ENCODE measurements at regions not wholly inside any gene's neighbourhood (a gene's known extent, or its start where the extent isn't known, plus 50 kb on each side); places are given as distances from the start of the nearest gene placed in this dataset.

DNA sequence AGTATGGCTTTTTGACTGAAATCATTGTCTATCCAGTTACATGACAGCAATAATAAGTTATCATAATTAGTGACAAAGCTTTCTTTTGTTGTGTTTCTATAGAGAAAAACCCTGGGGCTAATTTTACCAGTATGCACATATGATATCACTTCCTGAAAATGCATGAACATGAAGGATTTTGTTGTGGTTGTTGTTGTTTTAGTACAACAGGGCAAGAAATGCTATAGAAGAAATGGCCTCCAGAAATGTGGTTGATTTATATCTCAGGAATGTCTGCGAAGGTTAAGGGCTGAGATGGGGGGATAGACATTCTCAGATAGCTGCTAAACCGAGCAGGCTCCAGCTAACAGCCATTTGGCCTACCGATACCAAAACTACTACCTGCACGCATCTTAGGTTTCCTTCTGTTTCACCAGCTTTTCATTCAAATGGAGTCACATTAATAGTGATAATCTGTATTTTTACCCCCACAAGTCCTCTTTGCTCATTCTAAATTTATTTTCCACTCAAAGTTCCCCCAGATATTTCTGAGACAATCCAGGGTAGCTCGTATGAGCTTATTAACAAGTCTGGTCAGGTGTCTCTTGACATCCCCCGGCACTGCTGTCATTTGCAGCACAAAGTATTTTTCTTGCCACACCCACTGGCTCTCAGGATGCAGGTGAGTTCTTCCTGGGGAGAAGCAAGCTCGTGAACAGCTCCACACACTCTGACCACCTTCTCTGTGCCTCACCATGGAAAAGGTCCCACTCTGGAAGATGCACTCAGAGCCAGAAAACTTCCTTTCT, 232.4 kb upstream of the GAS1 start:
- Histone ChIP-seq H3K36me3 (ENCODE audit: control insufficient read depth, insufficient read depth, low read length) (no peaks in the 10 kb centered on the region), H3K27ac (no peak overlapping the region), H3K27me3 (ENCODE audit: control insufficient read depth, insufficient read depth, low read length) (no peaks in the 10 kb centered on the region), H3K9ac (no peak overlapping the region), H3K4me1 (no peaks in the 10 kb centered on the region), H3K4me3 (ENCODE audit: low read depth, low read length) (no peak overlapping the region), H3K9me3 (ENCODE audit: control insufficient read depth, low read length) (no peaks in the 10 kb centered on the region), H2AFZ (no peak overlapping the region), H3K4me2 (ENCODE audit: low read length) (no peak overlapping the region), H3K79me2 (no peaks in the 10 kb centered on the region)
- TF ChIP-seq, protein P1, sequence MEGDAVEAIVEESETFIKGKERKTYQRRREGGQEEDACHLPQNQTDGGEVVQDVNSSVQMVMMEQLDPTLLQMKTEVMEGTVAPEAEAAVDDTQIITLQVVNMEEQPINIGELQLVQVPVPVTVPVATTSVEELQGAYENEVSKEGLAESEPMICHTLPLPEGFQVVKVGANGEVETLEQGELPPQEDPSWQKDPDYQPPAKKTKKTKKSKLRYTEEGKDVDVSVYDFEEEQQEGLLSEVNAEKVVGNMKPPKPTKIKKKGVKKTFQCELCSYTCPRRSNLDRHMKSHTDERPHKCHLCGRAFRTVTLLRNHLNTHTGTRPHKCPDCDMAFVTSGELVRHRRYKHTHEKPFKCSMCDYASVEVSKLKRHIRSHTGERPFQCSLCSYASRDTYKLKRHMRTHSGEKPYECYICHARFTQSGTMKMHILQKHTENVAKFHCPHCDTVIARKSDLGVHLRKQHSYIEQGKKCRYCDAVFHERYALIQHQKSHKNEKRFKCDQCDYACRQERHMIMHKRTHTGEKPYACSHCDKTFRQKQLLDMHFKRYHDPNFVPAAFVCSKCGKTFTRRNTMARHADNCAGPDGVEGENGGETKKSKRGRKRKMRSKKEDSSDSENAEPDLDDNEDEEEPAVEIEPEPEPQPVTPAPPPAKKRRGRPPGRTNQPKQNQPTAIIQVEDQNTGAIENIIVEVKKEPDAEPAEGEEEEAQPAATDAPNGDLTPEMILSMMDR (IDR thresholded peaks at IDR 0.05): no peak

DNA sequence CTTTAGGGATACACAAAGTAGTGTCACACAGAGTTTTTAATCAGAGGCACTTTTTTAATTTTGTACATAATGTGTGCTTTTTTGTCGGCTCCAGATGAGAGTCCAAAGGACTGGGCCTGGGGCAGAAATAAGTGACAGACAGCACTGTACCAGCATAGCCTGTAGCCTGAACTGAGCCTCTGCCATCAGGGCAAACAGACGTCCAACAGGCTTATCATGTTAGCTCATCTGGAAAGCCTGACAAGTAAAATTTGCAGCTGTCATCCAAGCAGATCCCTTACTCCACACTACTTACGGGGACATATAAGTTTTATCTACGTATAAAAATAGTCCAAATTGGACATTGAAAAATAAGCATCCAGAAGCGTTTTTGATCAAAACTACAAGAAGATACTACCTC, 233.1 kb upstream of the GAS1 start:
- H3K4me2 ChIP-seq (ENCODE audit: low read length): no peak overlapping the region
- H3K4me1 ChIP-seq: no peaks in the 10 kb centered on the region
- H3K9ac ChIP-seq: no peak overlapping the region
- H3K27me3 ChIP-seq (ENCODE audit: control insufficient read depth, insufficient read depth, low read length): no peaks in the 10 kb centered on the region
- H2AFZ ChIP-seq: no peak overlapping the region
- no peak overlapping the region for H3K27ac ChIP-seq
- H3K79me2 ChIP-seq: no peaks in the 10 kb centered on the region
- no peaks in the 10 kb centered on the region for H3K36me3 ChIP-seq (ENCODE audit: control insufficient read depth, insufficient read depth, low read length)
- H3K9me3 ChIP-seq (ENCODE audit: control insufficient read depth, low read length): no peaks in the 10 kb centered on the region
- no peak overlapping the region for H3K4me3 ChIP-seq (ENCODE audit: low read depth, low read length)
- TF ChIP-seq, protein P1 (IDR thresholded peaks at IDR 0.05): no peak

DNA sequence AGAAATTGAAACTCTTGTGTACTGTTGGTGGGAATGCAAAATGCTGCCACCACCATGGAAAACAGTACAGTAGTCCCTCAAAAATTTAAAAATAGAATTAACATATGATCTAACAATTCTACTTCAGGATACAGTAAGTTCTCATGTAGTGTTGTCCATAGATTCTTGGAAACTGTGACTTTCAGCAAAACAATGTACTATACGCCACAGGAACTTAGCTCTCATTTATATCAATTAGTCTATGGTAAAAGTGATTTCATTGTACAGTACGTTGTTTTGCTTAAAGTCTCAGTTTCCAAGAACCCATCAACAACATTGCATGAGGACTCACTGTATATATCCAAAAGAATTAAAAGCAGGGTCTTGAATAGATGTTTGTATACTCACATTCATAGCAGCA, 233.5 kb upstream of the GAS1 start:
- H3K4me3 ChIP-seq (ENCODE audit: low read depth, low read length): no peak overlapping the region
- no peak overlapping the region for H3K4me2 ChIP-seq (ENCODE audit: low read length)
- TF ChIP-seq, protein P1 (IDR thresholded peaks at IDR 0.05): no peak
- no peak overlapping the region for H3K27ac ChIP-seq
- no peaks in the 10 kb centered on the region for H3K4me1 ChIP-seq
- no peaks in the 10 kb centered on the region for H3K36me3 ChIP-seq (ENCODE audit: control insufficient read depth, insufficient read depth, low read length)
- no peaks in the 10 kb centered on the region for H3K9me3 ChIP-seq (ENCODE audit: control insufficient read depth, low read length)
- no peak overlapping the region for H3K9ac ChIP-seq
- H3K79me2 ChIP-seq: no peaks in the 10 kb centered on the region
- no peak overlapping the region for H2AFZ ChIP-seq
- no peaks in the 10 kb centered on the region for H3K27me3 ChIP-seq (ENCODE audit: control insufficient read depth, insufficient read depth, low read length)

DNA sequence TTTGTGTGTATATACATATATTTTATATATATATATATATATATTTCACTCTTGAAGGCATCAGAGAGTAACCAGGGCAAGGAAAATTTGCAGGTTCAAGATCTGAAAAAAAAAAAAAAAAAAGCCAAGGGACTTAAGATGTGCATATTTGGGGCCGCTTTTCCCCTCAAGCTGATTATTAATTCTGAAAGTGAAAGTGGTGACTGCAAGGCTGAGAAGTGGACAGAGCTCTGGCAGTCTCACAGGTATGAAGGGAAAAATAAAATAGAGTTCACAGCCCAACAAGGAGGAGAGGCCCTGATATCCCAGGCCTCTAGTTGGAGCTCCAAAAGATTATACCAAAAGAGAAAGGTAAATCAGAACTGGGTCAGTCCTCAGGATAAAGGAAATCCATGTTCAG, 234.4 kb upstream of the GAS1 start:
- no peaks in the 10 kb centered on the region for H3K79me2 ChIP-seq
- H3K9me3 ChIP-seq (ENCODE audit: control insufficient read depth, low read length): no peaks in the 10 kb centered on the region
- H3K27ac ChIP-seq: no peak overlapping the region
- H2AFZ ChIP-seq: no peak overlapping the region
- H3K9ac ChIP-seq: no peak overlapping the region
- TF ChIP-seq, protein P1 (IDR thresholded peaks at IDR 0.05): no peak
- no peaks in the 10 kb centered on the region for H3K4me1 ChIP-seq
- H3K4me3 ChIP-seq (ENCODE audit: low read depth, low read length): no peak overlapping the region
- H3K4me2 ChIP-seq (ENCODE audit: low read length): no peak overlapping the region
- H3K27me3 ChIP-seq (ENCODE audit: control insufficient read depth, insufficient read depth, low read length): no peaks in the 10 kb centered on the region
- H3K36me3 ChIP-seq (ENCODE audit: control insufficient read depth, insufficient read depth, low read length): no peaks in the 10 kb centered on the region
